Natural killer cell (primary cell): ENCODE measurements at regions not wholly inside any gene's neighbourhood (a gene's known extent, or its start where the extent isn't known, plus 50 kb on each side); places are given as distances from the start of the nearest gene placed in this dataset.

Experiments used
- ATAC-seq, 3 donors: fragments of 150-1000 bp in 2 of 3; fragments of 200-7000 bp in 1 of 3; cut with Tn5 transposase; 1 replicate in 1 of 3; 2 replicates in 2 of 3; pipeline ENCODE4 v1.10.0; 2021; ENCODE audit warnings: mild to moderate bottlenecking in 2 of 3, moderate library complexity in 2 of 3
- DNase-seq, 2 donors: peaks; one replicate each; pipeline versions ENCODE4 v3.0.0 to v3.0.0-alpha.2; 2013 to 2021; ENCODE audit warnings: mixed read lengths in 1 of 2
- H3K27ac ChIP-seq: one replicate; pipeline ENCODE4 v1.5.1; 2013; ENCODE audit warnings: mild to moderate bottlenecking, low read length
- H3K27me3 ChIP-seq: one replicate; pipeline ENCODE4 v1.6.1; 2013; ENCODE audit warnings: low read length; ENCODE audit not compliant: control insufficient read depth, insufficient read depth
- H3K36me3 ChIP-seq: one replicate; pipeline ENCODE4 v1.6.1; 2013; ENCODE audit warnings: low read length; ENCODE audit not compliant: control insufficient read depth, insufficient read depth
- H3K4me1 ChIP-seq: one replicate; pipeline ENCODE4 v1.6.1; 2013; ENCODE audit warnings: low read length; ENCODE audit not compliant: control insufficient read depth, insufficient read depth
- H3K4me3 ChIP-seq: one replicate; pipeline ENCODE4 v1.5.1; 2013; ENCODE audit warnings: low read length
- H3K9me3 ChIP-seq: one replicate; pipeline ENCODE4 v1.6.1; 2013; ENCODE audit warnings: low read length; ENCODE audit not compliant: control insufficient read depth, insufficient read depth
- H3K27ac Mint-ChIP-seq, 2 donors: one replicate each; pipeline ENCODE4 v1.8.0; 2022; ENCODE audit warnings: mild to moderate bottlenecking in 2 of 2, mixed read lengths in 2 of 2, moderate library complexity in 1 of 2
- H3K27me3 Mint-ChIP-seq, 2 donors: one replicate each; pipeline ENCODE4 v1.8.0; 2022; ENCODE audit warnings: low read depth in 2 of 2, mixed read lengths in 2 of 2
- H3K36me3 Mint-ChIP-seq: one replicate; pipeline ENCODE4 v1.8.0; 2022; ENCODE audit warnings: mixed read lengths
- H3K4me1 Mint-ChIP-seq, 2 donors: one replicate each; pipeline ENCODE4 v1.8.0; 2022; ENCODE audit warnings: mixed read lengths in 2 of 2
- H3K4me3 Mint-ChIP-seq: one replicate; pipeline ENCODE4 v1.8.0; 2022; ENCODE audit warnings: mild to moderate bottlenecking, moderate library complexity, mixed read lengths
- H3K9me3 Mint-ChIP-seq, 2 donors: one replicate each; pipeline ENCODE4 v1.8.0; 2022; ENCODE audit warnings: mixed read lengths in 2 of 2
- WGBS: methylation state at CpG from one replicate; pipeline ENCODE4 v1.1.7; 2013; ENCODE audit warnings: missing lambda C conversion rate; ENCODE audit not compliant: insufficient coverage; 5-methylcytosine and 5-hydroxymethylcytosine counted together
- intact Hi-C: fragments of 100-400 bp; cut with micrococcal nuclease; formaldehyde crosslinking; loops from one replicate; pipeline ENCODE4 v1.14.2; 2022
- TF ChIP-seq, protein P1 (sequence below): fragments of 200-600 bp; IDR thresholded peaks from one replicate; pipeline ENCODE4 v1.8.0; 2022; ENCODE audit warnings: antibody characterized with exemption

DNA sequence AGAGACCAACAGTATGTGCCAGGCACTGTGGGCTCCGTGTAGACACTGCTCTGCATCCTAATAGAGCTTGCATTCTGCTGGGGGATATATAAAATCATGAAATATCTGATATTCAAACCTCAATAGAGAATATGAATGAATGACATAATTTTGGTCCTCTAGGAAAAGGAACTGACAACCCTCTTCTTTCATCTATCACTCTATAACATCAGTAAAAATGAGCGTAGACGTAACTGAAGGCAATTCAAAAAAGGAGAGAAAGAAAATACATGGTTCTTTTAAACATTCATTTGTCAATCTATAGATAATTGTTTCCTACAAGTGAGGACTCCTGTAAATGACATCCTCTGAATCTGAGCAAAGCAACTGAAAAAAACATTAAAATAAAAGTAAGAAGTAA, 607.4 kb upstream of the LRRN3 start:
- TF ChIP-seq, protein P1, sequence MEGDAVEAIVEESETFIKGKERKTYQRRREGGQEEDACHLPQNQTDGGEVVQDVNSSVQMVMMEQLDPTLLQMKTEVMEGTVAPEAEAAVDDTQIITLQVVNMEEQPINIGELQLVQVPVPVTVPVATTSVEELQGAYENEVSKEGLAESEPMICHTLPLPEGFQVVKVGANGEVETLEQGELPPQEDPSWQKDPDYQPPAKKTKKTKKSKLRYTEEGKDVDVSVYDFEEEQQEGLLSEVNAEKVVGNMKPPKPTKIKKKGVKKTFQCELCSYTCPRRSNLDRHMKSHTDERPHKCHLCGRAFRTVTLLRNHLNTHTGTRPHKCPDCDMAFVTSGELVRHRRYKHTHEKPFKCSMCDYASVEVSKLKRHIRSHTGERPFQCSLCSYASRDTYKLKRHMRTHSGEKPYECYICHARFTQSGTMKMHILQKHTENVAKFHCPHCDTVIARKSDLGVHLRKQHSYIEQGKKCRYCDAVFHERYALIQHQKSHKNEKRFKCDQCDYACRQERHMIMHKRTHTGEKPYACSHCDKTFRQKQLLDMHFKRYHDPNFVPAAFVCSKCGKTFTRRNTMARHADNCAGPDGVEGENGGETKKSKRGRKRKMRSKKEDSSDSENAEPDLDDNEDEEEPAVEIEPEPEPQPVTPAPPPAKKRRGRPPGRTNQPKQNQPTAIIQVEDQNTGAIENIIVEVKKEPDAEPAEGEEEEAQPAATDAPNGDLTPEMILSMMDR = no peak
- H3K4me3 Mint-ChIP-seq = no peak overlapping the region
- DNase-seq = no peak
- H3K4me3 ChIP-seq = no peak overlapping the region
- peaks cover 24 to 27% of the 10 kb centered on the region in 2 donors for H3K9me3 Mint-ChIP-seq
- no CpG with 5 or more reads among the region's 3 CpGs for WGBS
- no peaks in the 10 kb centered on the region for H3K36me3 ChIP-seq
- peaks cover 7% of the 10 kb centered on the region for H3K9me3 ChIP-seq
- intact Hi-C loops = no loop called here
- no peak overlapping the region for H3K27ac Mint-ChIP-seq
- no peaks in the 10 kb centered on the region for H3K4me1 ChIP-seq
- no peaks in the 10 kb centered on the region for H3K27me3 Mint-ChIP-seq
- no peaks in the 10 kb centered on the region for H3K27me3 ChIP-seq
- no peak for ATAC-seq
- H3K36me3 Mint-ChIP-seq = peaks cover 14% of the 10 kb centered on the region
- no peaks in the 10 kb centered on the region for H3K4me1 Mint-ChIP-seq
- no peak overlapping the region for H3K27ac ChIP-seq

GRCh38 chr7:110484356-110484755, 606.6 kb upstream of the LRRN3 start:
- Mint-ChIP-seq H3K27ac (no peak overlapping the region), H3K9me3 (peaks cover 20 to 21% of the 10 kb centered on the region in 2 donors), H3K4me3 (no peak overlapping the region), H3K27me3 (no peaks in the 10 kb centered on the region), H3K36me3 (peaks cover 14% of the 10 kb centered on the region), H3K4me1 (no peaks in the 10 kb centered on the region)
- Histone ChIP-seq H3K9me3 (peaks cover 7% of the 10 kb centered on the region), H3K27me3 (no peaks in the 10 kb centered on the region), H3K36me3 (no peaks in the 10 kb centered on the region), H3K4me3 (no peak overlapping the region), H3K4me1 (no peaks in the 10 kb centered on the region), H3K27ac (no peak overlapping the region)
- ATAC-seq (no peak), DNase-seq (no peak)
- intact Hi-C loops = no loop called here
- TF ChIP-seq, protein P1 = no peak
- 81% methylated on average over 1 of the region's 2 CpGs for WGBS

- TF ChIP-seq, protein P1 = no peak
- H3K4me1 Mint-ChIP-seq = no peaks in the 10 kb centered on the region
- intact Hi-C loops = no loop called here
- no peaks in the 10 kb centered on the region for H3K9me3 ChIP-seq
- H3K4me3 Mint-ChIP-seq = no peak overlapping the region
- no peaks in the 10 kb centered on the region for H3K4me1 ChIP-seq
- no peak for ATAC-seq
- peaks cover 20% of the 10 kb centered on the region in 2 donors for H3K9me3 Mint-ChIP-seq
- H3K27me3 ChIP-seq = no peaks in the 10 kb centered on the region
- no peaks in the 10 kb centered on the region for H3K27me3 Mint-ChIP-seq
- no peak overlapping the region for H3K27ac Mint-ChIP-seq
- H3K36me3 Mint-ChIP-seq = peaks cover 14% of the 10 kb centered on the region
- WGBS = 94% methylated on average over 2 of the region's 2 CpGs
- H3K27ac ChIP-seq = no peak overlapping the region
- no peaks in the 10 kb centered on the region for H3K36me3 ChIP-seq
- DNase-seq = no peak
- no peak overlapping the region for H3K4me3 ChIP-seq
These were observed 604.4 kb upstream of the LRRN3 start for GRCh38 chr7:110486549-110486948.

GRCh38 chr7:110502888-110503465, 588.0 kb upstream of the LRRN3 start:
- Histone ChIP-seq H3K9me3 (no peaks in the 10 kb centered on the region), H3K4me1 (no peaks in the 10 kb centered on the region), H3K4me3 (no peak overlapping the region), H3K36me3 (no peaks in the 10 kb centered on the region), H3K27me3 (no peaks in the 10 kb centered on the region), H3K27ac (no peak overlapping the region)
- no peak overlapping the region for H3K4me3 Mint-ChIP-seq
- H3K27ac Mint-ChIP-seq = no peak overlapping the region
- no peaks in the 10 kb centered on the region for H3K27me3 Mint-ChIP-seq
- DNase-seq (no peak), ATAC-seq (no peak)
- intact Hi-C loops = no loop called here
- 0% methylated on average over 1 of the region's 1 CpG for WGBS
- peaks cover 10 to 19% of the 10 kb centered on the region in 2 donors for H3K9me3 Mint-ChIP-seq
- H3K36me3 Mint-ChIP-seq = no peaks in the 10 kb centered on the region
- no peaks in the 10 kb centered on the region for H3K4me1 Mint-ChIP-seq
- TF ChIP-seq, protein P1 = no peak
